ENCODE measurements at regions not wholly inside any gene's neighbourhood (a gene's known extent, or its start where the extent isn't known, plus 50 kb on each side); places are given as distances from the start of the nearest gene placed in this dataset.

DNA sequence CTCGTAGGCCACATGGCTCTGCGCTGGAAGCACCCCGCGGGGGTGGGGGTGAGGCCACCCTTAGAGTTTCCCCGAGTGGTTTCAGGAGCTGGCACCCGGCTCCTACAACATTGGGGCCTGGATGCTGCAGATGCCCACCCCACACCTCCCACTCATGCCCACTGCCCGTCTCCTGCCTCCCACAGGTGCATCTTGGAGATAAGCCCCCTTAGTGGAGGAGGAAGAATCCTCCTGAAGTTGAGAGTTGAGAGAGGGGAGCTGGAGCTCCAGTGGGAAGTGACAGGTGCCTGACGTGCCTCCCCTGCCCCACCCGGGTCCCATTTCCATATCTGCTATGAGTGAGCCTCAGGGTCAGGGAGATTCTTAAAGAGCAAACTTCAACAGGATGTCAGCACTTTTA, 341.3 kb downstream of the TEX29 start:
- no peaks in the 10 kb centered on the region for H3K4me1 ChIP-seq

GRCh38 chr13:111662451-111662850, 342.0 kb downstream of the TEX29 start:
- DNase-seq (no peak), ATAC-seq (no peak)
- Histone ChIP-seq H3K4me1 (no peaks in the 10 kb centered on the region), H3K36me3 (no peaks in the 10 kb centered on the region), H3K9me3 (no peaks in the 10 kb centered on the region), H3K27me3 (peaks cover 0 to 28% of the 10 kb centered on the region in 2 donors), H3K27ac (no peak overlapping the region), H3K4me3 (no peak overlapping the region)
- intact Hi-C loops (cut with DNase I), result no loop called here
- TF ChIP-seq CTCF (IDR thresholded peaks at IDR 0.05), result no peak

More for the DNA sequence above, 341.3 kb downstream of the TEX29 start:
- DNase-seq, result no peak
- Histone ChIP-seq H3K27me3 (peaks cover 0 to 28% of the 10 kb centered on the region in 2 donors), H3K27ac (no peak overlapping the region), H3K4me3 (no peak overlapping the region), H3K9me3 (no peaks in the 10 kb centered on the region), H3K36me3 (no peaks in the 10 kb centered on the region)
- intact Hi-C loops (cut with DNase I), result no loop called here
- ATAC-seq, result no peak
- TF ChIP-seq CTCF (IDR thresholded peaks at IDR 0.05), result no peak

- DNase-seq, result no peak
- ATAC-seq, result no peak
- Histone ChIP-seq H3K36me3 (no peaks in the 10 kb centered on the region), H3K9me3 (no peaks in the 10 kb centered on the region), H3K27ac (no peak overlapping the region), H3K27me3 (peaks cover 0 to 28% of the 10 kb centered on the region in 2 donors), H3K4me3 (no peak overlapping the region), H3K4me1 (no peaks in the 10 kb centered on the region)
- TF ChIP-seq CTCF (IDR thresholded peaks at IDR 0.05), result no peak
- intact Hi-C loops (cut with DNase I), result no loop called here
These were observed 342.5 kb downstream of the TEX29 start for GRCh38 chr13:111662895-111663294.

DNA sequence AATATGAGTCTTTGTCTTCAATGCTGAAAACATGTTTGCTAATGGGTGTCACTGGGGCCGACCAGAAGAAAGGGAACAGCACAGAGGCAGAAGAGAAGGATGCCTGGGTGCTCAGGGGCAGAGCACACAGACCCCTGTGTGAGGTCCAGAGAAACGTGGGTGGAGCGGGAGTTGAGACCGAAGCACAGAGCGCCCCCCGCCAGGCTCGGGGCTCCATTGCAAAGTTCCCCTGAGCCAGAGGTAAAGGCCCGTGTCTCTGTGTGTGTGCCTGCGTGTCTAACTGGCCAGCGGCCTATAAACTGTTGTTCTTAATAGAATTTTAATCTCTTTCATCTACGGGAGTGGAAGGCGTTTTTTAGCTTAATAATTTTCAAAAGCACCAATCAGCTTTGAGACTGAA, 343.1 kb downstream of the TEX29 start:
- Histone ChIP-seq H3K4me1 (no peaks in the 10 kb centered on the region), H3K4me3 (no peak overlapping the region), H3K9me3 (no peaks in the 10 kb centered on the region), H3K27me3 (peaks cover 0 to 22% of the 10 kb centered on the region in 2 donors), H3K36me3 (no peaks in the 10 kb centered on the region), H3K27ac (no peak overlapping the region)
- TF ChIP-seq CTCF (IDR thresholded peaks at IDR 0.05), result no peak
- ATAC-seq (no peak), DNase-seq (no peak)
- intact Hi-C loops (cut with DNase I), result no loop called here

- Histone ChIP-seq H3K4me1 (no peaks in the 10 kb centered on the region), H3K36me3 (no peaks in the 10 kb centered on the region), H3K27me3 (peaks cover 0 to 19% of the 10 kb centered on the region in 2 donors), H3K27ac (no peak overlapping the region), H3K4me3 (no peak overlapping the region), H3K9me3 (no peaks in the 10 kb centered on the region)
- no peak for TF ChIP-seq CTCF (IDR thresholded peaks at IDR 0.05)
- DNase-seq (peak in 2 of 4 donors; percentile 13 to 21), ATAC-seq (no peak)
- intact Hi-C loops (cut with DNase I), result no loop called here
These were observed 343.5 kb downstream of the TEX29 start for GRCh38 chr13:111663953-111664421.

Data from left lung (tissue), 4 donors.